Transverse colon (tissue), 4 donors: ENCODE measurements at regions not wholly inside any gene's neighbourhood (a gene's known extent, or its start where the extent isn't known, plus 50 kb on each side); places are given as distances from the start of the nearest gene placed in this dataset.

Source experiments
- DNase-seq: peaks from one replicate; pipeline ENCODE4 v3.0.0-alpha.2; 2019
- H3K27ac ChIP-seq, 4 donors: fragments of 200-600 bp; sonication (generic); 2 replicates each; pipeline ENCODE4 v1.5.1; 2016 to 2018; ENCODE audit warnings: inconsistent platforms in 4 of 4
- H3K27me3 ChIP-seq: fragments of 200-600 bp; sonication (generic); 2 replicates; pipeline ENCODE4 v1.5.1; 2017; ENCODE audit warnings: inconsistent platforms
- H3K36me3 ChIP-seq, 4 donors: fragments of 200-600 bp; sonication (generic); 2 replicates each; pipeline ENCODE4 v1.5.1; 2017 to 2019; ENCODE audit warnings: inconsistent platforms in 4 of 4
- H3K4me1 ChIP-seq, 4 donors: fragments of 200-600 bp; sonication (generic); 2 replicates each; pipeline ENCODE4 v1.5.1; 2017 to 2020; ENCODE audit warnings: inconsistent platforms in 4 of 4
- H3K4me3 ChIP-seq, 4 donors: fragments of 200-600 bp; sonication (generic); 1 replicate in 1 of 4; 2 replicates in 3 of 4; pipeline versions ENCODE4 v1.5.1 to v1.6.1; 2017 to 2019; ENCODE audit warnings: inconsistent platforms in 4 of 4
- H3K9me3 ChIP-seq, 2 donors: fragments of 200-600 bp; sonication (generic); 2 replicates each; pipeline ENCODE4 v1.5.1; 2017 to 2019; ENCODE audit warnings: inconsistent platforms in 2 of 2
- EP300 ChIP-seq: sonication (generic); formaldehyde crosslinking; IDR thresholded peaks from one replicate; pipeline ENCODE4 v1.6.1; 2017; ENCODE audit warnings: antibody characterized with exemption, low read depth
- POLR2A ChIP-seq: fragments of 450-650 bp; IDR thresholded peaks from one replicate; pipeline ENCODE4 v1.6.1; 2016; ENCODE audit warnings: antibody characterized with exemption, mild to moderate bottlenecking, moderate library complexity
- POLR2AphosphoS5 ChIP-seq, 3 donors: sonication (generic); formaldehyde crosslinking; IDR thresholded peaks; one replicate each; pipeline ENCODE4 v1.6.1; 2016; ENCODE audit warnings: antibody characterized with exemption in 3 of 3
- WGBS, 2 donors: methylation state at CpG; one replicate each; pipeline ENCODE4 v1.1.5; 2018; ENCODE audit warnings: low coverage in 1 of 2; 5-methylcytosine and 5-hydroxymethylcytosine counted together
- in situ Hi-C, 4 donors: fragments of 200-750 bp; cut with MboI; loops; one replicate each; pipeline versions ENCODE4 v1.15.0 to v1.15.1; 2017; ENCODE audit warnings: low sequenced_read_pairs in 3 of 4, low pct_ligation_motif_present in 1 of 4, low pct_unique_long_range_greater_than_20kb in 1 of 4
- intact Hi-C: fragments of 100-400 bp; cut with DNase I; formaldehyde crosslinking; loops from one replicate; pipeline ENCODE4 v1.15.1; 2023; ENCODE audit warnings: low total_unique reads
- TF ChIP-seq, protein P1 (sequence below), 5 experiments: fragments of 200-600 bp in 3 of 5; fragments of 450-650 bp in 2 of 5; sonication (generic) in 3 of 5; IDR thresholded peaks; 1 replicate in 2 of 5; 2 replicates in 3 of 5; pipeline ENCODE4 v1.5.1; 2016 to 2017; ENCODE audit warnings: antibody characterized with exemption in 5 of 5, inconsistent platforms in 3 of 5, mild to moderate bottlenecking in 2 of 5, moderate library complexity in 1 of 5

DNA sequence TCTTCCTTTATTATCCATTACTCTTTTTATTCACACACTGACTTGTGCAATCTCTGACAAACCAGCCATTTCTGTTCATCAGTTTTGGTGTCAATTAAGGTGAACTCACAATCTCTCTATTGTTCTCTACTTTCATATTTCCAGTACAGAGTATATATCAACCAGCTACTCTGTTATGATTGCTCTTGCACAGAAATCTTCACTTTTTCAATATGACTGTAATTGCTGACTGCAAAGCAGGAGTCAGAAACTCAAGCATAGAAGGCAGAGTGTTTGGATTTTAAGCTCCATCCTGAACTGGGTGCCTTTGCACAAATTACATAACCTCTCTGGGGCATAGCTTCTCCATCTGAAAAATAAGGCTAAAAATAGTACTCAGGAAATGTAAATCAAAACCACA is 1042.0 kb downstream of the GRM8 start:
- no peak overlapping the region for H3K27ac ChIP-seq
- H3K36me3 ChIP-seq: no peaks in the 10 kb centered on the region
- H3K4me1 ChIP-seq: no peaks in the 10 kb centered on the region
- no peaks in the 10 kb centered on the region for H3K9me3 ChIP-seq
- H3K27me3 ChIP-seq: no peaks in the 10 kb centered on the region
- H3K4me3 ChIP-seq: no peak overlapping the region
- in situ Hi-C loops: no loop called here
- DNase-seq: no peak
- intact Hi-C loops: no loop called here
- no peak for TF ChIP-seq EP300
- TF ChIP-seq POLR2AphosphoS5 (IDR thresholded peaks at IDR 0.05): no peak
- TF ChIP-seq, protein P1, sequence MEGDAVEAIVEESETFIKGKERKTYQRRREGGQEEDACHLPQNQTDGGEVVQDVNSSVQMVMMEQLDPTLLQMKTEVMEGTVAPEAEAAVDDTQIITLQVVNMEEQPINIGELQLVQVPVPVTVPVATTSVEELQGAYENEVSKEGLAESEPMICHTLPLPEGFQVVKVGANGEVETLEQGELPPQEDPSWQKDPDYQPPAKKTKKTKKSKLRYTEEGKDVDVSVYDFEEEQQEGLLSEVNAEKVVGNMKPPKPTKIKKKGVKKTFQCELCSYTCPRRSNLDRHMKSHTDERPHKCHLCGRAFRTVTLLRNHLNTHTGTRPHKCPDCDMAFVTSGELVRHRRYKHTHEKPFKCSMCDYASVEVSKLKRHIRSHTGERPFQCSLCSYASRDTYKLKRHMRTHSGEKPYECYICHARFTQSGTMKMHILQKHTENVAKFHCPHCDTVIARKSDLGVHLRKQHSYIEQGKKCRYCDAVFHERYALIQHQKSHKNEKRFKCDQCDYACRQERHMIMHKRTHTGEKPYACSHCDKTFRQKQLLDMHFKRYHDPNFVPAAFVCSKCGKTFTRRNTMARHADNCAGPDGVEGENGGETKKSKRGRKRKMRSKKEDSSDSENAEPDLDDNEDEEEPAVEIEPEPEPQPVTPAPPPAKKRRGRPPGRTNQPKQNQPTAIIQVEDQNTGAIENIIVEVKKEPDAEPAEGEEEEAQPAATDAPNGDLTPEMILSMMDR (IDR thresholded peaks at IDR 0.05): no peak
- TF ChIP-seq POLR2A: no peak

DNA sequence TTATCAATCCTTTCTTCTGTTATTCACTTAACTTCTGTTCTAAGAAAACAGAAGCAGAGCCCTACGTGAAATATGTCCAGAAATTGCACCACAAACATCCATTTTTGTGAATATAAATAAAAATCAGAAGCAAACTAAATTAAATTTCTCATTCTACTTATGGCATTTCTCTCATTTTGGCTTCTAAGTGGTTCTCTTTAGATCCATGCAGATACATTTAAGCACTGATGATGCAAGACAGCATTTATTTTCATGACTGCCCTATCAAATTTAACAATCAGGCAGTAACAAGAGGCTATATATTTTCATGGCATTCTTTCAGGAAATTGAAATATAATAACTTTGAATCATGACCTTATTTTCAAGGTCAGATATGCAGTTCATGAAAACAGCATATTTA is 1049.6 kb downstream of the GRM8 start:
- in situ Hi-C loops: no loop called here
- Histone ChIP-seq H3K4me1 (no peaks in the 10 kb centered on the region), H3K27ac (no peak overlapping the region), H3K27me3 (no peaks in the 10 kb centered on the region), H3K9me3 (no peaks in the 10 kb centered on the region), H3K36me3 (no peaks in the 10 kb centered on the region), H3K4me3 (no peak overlapping the region)
- DNase-seq: no peak
- TF ChIP-seq POLR2A (no peak), EP300 (no peak), POLR2AphosphoS5 (IDR thresholded peaks at IDR 0.05) (no peak)
- TF ChIP-seq, protein P1 (IDR thresholded peaks at IDR 0.05): no peak
- 18 to 28% methylated on average over 1 of the region's 1 CpG for WGBS, 2 donors
- intact Hi-C loops: no loop called here

DNA sequence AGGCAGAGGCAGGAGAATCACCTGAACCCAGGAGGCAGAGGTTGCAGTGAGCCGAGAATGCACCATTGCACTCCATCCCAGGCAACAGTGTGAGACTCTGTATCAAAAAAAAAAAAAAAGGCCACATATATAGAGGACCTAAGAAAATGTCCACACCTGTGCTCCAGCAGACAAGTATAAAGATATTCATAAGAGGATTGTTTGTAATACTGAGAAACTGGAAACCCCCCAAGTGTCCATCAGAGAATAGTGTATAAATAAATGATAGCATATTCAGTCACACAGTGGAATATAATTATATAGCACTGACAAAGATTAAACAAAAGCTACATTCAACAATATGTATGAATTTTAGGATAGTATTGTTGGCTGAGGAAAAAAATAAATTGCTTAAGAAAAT is 1050.6 kb downstream of the GRM8 start:
- in situ Hi-C loops: no loop called here
- WGBS, 2 donors: 77% methylated on average over 1 of the region's 1 CpG; no CpG with 5 or more reads in 1 of the 2 donors
- Histone ChIP-seq H3K4me3 (no peak overlapping the region), H3K4me1 (no peaks in the 10 kb centered on the region), H3K9me3 (no peaks in the 10 kb centered on the region), H3K36me3 (no peaks in the 10 kb centered on the region), H3K27ac (no peak overlapping the region), H3K27me3 (no peaks in the 10 kb centered on the region)
- no peak for TF ChIP-seq EP300
- no peak for TF ChIP-seq POLR2AphosphoS5 (IDR thresholded peaks at IDR 0.05)
- TF ChIP-seq, protein P1 (IDR thresholded peaks at IDR 0.05): no peak
- TF ChIP-seq POLR2A: no peak
- intact Hi-C loops: no loop called here
- no peak for DNase-seq

DNA sequence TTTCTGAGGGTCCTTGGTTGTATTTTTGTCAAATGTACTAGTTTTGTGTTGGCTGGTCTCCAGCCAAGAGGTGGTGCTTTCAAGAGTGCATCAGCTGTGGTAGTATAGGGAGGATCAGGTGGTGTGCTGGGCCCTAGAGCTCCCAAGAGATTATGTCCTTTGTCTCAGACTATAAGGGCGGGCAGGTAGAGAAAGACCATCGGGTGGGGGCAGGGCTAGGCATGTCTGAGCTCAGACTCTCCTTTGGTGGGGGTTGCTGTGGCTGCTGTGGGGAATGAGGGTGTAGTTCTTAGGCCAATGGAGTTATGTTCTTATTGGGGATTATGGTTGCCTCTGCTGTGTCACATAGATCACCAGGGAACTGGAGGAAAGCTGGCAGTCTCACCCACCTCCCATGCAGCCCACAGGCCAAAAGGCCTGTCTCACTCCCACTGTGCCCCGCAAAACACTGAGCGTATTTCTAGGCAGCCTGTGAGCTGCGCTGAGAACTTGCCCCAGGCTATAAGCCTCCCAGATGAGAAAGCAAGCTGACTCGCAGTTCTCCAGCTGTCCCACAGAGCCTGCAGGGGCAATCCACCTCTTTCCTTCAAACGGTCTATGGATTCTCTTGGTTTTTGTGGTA is 1066.7 kb downstream of the GRM8 start:
- H3K9me3 ChIP-seq: no peaks in the 10 kb centered on the region
- TF ChIP-seq POLR2A (no peak), POLR2AphosphoS5 (IDR thresholded peaks at IDR 0.05) (no peak), EP300 (no peak)
- TF ChIP-seq, protein P1 (IDR thresholded peaks at IDR 0.05): no peak
- H3K27ac ChIP-seq: no peak overlapping the region
- no peaks in the 10 kb centered on the region for H3K4me1 ChIP-seq
- H3K27me3 ChIP-seq: no peaks in the 10 kb centered on the region
- H3K36me3 ChIP-seq: no peaks in the 10 kb centered on the region
- WGBS, 2 donors: 31 to 64% methylated on average over 2 to 7 of the region's 7 CpGs
- in situ Hi-C loops (no loop called here), intact Hi-C loops (no loop called here)
- no peak for DNase-seq
- no peak overlapping the region for H3K4me3 ChIP-seq
